ENCODE measurements at regions not wholly inside any gene's neighbourhood (a gene's known extent, or its start where the extent isn't known, plus 50 kb on each side); places are given as distances from the start of the nearest gene placed in this dataset.

DNA sequence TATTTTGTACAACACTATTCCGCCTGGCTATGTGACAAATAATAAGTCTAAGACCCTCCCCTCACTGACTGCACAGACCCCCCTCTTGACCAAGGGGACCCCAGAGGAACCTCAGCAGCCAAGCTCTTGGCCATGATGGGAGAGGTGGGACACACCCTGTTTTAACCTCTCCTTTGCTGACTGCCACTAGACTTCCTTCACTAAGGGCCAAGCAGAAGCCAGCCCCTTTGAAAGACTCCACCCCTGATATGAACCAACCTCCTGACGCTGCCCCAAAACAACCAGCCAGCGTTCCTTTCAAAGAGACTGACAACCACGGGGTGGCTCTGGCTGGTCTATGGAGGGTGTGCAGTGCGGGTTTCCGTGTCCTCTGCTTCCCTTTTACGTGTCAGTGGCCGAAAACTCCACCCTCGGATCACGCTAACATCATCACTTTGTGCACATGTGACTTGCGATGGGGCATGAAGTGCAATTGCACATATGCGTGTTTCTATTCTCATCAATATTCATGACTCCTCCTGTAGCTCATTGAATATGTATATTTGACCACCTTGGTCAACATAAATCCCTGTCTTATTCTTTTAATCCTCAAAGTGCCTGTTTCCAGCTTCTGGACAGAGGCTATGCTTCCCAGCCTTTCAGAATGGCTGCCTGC is 643.9 kb downstream of the TBC1D22A start:
- TF ChIP-seq, protein P1, sequence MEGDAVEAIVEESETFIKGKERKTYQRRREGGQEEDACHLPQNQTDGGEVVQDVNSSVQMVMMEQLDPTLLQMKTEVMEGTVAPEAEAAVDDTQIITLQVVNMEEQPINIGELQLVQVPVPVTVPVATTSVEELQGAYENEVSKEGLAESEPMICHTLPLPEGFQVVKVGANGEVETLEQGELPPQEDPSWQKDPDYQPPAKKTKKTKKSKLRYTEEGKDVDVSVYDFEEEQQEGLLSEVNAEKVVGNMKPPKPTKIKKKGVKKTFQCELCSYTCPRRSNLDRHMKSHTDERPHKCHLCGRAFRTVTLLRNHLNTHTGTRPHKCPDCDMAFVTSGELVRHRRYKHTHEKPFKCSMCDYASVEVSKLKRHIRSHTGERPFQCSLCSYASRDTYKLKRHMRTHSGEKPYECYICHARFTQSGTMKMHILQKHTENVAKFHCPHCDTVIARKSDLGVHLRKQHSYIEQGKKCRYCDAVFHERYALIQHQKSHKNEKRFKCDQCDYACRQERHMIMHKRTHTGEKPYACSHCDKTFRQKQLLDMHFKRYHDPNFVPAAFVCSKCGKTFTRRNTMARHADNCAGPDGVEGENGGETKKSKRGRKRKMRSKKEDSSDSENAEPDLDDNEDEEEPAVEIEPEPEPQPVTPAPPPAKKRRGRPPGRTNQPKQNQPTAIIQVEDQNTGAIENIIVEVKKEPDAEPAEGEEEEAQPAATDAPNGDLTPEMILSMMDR (conservative IDR thresholded peaks at IDR 0.05; ENCODE audit: low read depth, low read length) = no peak
- TF ChIP-seq, protein P2, sequence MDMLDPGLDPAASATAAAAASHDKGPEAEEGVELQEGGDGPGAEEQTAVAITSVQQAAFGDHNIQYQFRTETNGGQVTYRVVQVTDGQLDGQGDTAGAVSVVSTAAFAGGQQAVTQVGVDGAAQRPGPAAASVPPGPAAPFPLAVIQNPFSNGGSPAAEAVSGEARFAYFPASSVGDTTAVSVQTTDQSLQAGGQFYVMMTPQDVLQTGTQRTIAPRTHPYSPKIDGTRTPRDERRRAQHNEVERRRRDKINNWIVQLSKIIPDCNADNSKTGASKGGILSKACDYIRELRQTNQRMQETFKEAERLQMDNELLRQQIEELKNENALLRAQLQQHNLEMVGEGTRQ (IDR thresholded peaks at IDR 0.05; ENCODE audit: low read depth, low read length) = no peak
- TF ChIP-seq SMC3 (IDR thresholded peaks at IDR 0.05; ENCODE audit: low read depth, low read length) = no peak
- TF ChIP-seq RAD21 (IDR thresholded peaks at IDR 0.05; ENCODE audit: low read length) = no peak
- no peak for TF ChIP-seq BHLHE40 (IDR thresholded peaks at IDR 0.05; ENCODE audit: low read depth, low read length)
- TF ChIP-seq POLR2A (IDR thresholded peaks at IDR 0.05; ENCODE audit: low read depth, low read length) = no peak
- no peak for TF ChIP-seq RCOR1 (IDR thresholded peaks at IDR 0.05; ENCODE audit: insufficient replicate concordance, low read length)
- TF ChIP-seq CHD1 (IDR thresholded peaks at IDR 0.05; ENCODE audit: low read depth, low read length) = no peak
- TF ChIP-seq RFX5 (IDR thresholded peaks at IDR 0.05; ENCODE audit: low read depth, low read length) = no peak
- no peak for TF ChIP-seq MXI1 (IDR thresholded peaks at IDR 0.05; ENCODE audit: borderline replicate concordance, low read depth, low read length)

All from IMR-90 (cell line).